HG02642 (cell line): ENCODE measurements at regions not wholly inside any gene's neighbourhood (a gene's known extent, or its start where the extent isn't known, plus 50 kb on each side); places are given as distances from the start of the nearest gene placed in this dataset.
"Not testable (repeated sequence)": the region's sequence is repeated elsewhere in the genome, so short reads cannot be mapped to it uniquely, and the experiment has no call there.

Experiments
- ATAC-seq: cut with Tn5 transposase; IDR thresholded peaks from one replicate; pipeline ENCODE4 v1.9.1; 2021; ENCODE audit warnings: mild to moderate bottlenecking; ENCODE audit not compliant: unreplicated experiment, poor library complexity

- no peak for ATAC-seq
Measured at GRCh38 chr13:40352802-40353562, 313.5 kb downstream of the FOXO1 start.

GRCh38 chr13:40355126-40355724 is 311.2 kb downstream of the FOXO1 start:
- ATAC-seq = no peak

- ATAC-seq = no peak
Measured at GRCh38 chr13:40356011-40356410, 310.4 kb downstream of the FOXO1 start.

GRCh38 chr13:40356458-40356857 is 310.0 kb downstream of the FOXO1 start:
- ATAC-seq = not testable (repeated sequence)

GRCh38 chr13:40362502-40362901 is 303.9 kb downstream of the FOXO1 start:
- no peak for ATAC-seq

GRCh38 chr13:40363653-40364052 is 302.8 kb downstream of the FOXO1 start:
- ATAC-seq = no peak

GRCh38 chr13:40366119-40366518 is 300.3 kb downstream of the FOXO1 start:
- ATAC-seq = no peak

- ATAC-seq = no peak
Measured at GRCh38 chr13:40368127-40368891, 298.1 kb downstream of the FOXO1 start.

- no peak for ATAC-seq
Measured at GRCh38 chr13:40370661-40371060, 295.8 kb downstream of the FOXO1 start.

- ATAC-seq = no peak
Measured at GRCh38 chr13:40371531-40372125, 294.8 kb downstream of the FOXO1 start.

GRCh38 chr13:40373608-40374007 is 292.8 kb downstream of the FOXO1 start:
- not testable (repeated sequence) for ATAC-seq

- no peak for ATAC-seq
Measured at GRCh38 chr13:40375489-40376171, 290.8 kb downstream of the FOXO1 start.

- no peak for ATAC-seq
Measured at GRCh38 chr13:40376296-40376849, 290.1 kb downstream of the FOXO1 start.

GRCh38 chr13:40376867-40377535 is 289.4 kb downstream of the FOXO1 start:
- ATAC-seq = no peak

GRCh38 chr13:40377783-40378182 is 288.7 kb downstream of the FOXO1 start:
- ATAC-seq = no peak

GRCh38 chr13:40379196-40379595 is 287.2 kb downstream of the FOXO1 start:
- ATAC-seq = no peak

- ATAC-seq = no peak
Measured at GRCh38 chr13:40379794-40380578, 286.5 kb downstream of the FOXO1 start.

GRCh38 chr13:40381935-40382764 is 284.3 kb downstream of the FOXO1 start:
- ATAC-seq = no peak
